ENCODE measurements at regions not wholly inside any gene's neighbourhood (a gene's known extent, or its start where the extent isn't known, plus 50 kb on each side); places are given as distances from the start of the nearest gene placed in this dataset.

DNA sequence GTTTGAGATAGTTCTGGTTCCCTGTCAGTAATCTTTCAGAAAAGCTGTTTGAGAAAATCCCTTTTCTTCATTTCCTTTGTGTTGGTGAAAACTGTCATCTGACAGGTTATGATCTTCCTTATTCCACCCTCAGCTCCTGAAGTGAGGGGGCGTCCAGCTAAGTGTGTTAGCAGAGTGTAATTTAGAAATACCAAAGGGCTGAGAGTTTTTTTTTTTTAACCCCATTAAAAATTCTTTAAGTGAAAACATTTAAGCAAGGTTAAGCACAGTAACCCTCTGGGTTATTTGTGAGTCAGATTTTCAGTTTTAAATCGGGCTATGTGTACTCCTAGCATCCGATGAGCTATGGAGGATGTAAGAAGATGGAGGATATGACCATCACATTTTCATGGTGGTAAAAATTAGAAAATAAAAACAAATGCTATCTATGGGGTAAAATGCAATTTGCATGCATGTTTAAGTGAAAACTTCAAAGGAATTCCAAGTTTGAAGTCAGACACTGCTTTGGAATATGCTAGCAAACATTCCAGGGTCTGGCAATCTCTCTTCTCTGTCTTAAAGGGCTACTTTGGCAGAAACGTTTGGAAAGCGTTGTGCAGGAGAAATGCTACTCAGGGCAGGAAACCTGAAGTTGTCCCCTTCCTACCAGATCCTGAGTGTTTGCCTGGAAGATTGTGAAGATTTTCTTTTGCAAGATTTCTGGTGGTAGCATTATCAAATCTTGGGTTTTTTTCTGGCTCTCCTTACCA lies 197.0 kb upstream of the PRICKLE1 start:
- TF ChIP-seq ZNF747 (tag by site-specific recombination; IDR thresholded peaks at IDR 0.05) (no peak), ZBTB8A (tag by site-specific recombination; IDR thresholded peaks at IDR 0.05) (no peak), ZNF660 (tag by site-specific recombination; IDR thresholded peaks at IDR 0.05) (no peak), ZNF24 (tag by site-specific recombination; IDR thresholded peaks at IDR 0.05) (no peak), ZNF830 (tag by site-specific recombination; IDR thresholded peaks at IDR 0.05; ENCODE audit: low read depth) (no peak), ZNF624 (tag by site-specific recombination; IDR thresholded peaks at IDR 0.05) (no peak)
- TF ChIP-seq, protein P1, sequence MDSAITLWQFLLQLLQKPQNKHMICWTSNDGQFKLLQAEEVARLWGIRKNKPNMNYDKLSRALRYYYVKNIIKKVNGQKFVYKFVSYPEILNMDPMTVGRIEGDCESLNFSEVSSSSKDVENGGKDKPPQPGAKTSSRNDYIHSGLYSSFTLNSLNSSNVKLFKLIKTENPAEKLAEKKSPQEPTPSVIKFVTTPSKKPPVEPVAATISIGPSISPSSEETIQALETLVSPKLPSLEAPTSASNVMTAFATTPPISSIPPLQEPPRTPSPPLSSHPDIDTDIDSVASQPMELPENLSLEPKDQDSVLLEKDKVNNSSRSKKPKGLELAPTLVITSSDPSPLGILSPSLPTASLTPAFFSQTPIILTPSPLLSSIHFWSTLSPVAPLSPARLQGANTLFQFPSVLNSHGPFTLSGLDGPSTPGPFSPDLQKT (IDR thresholded peaks at IDR 0.05; ENCODE audit: borderline replicate concordance, low read depth, low read length), result no peak
- TF ChIP-seq, protein P2, sequence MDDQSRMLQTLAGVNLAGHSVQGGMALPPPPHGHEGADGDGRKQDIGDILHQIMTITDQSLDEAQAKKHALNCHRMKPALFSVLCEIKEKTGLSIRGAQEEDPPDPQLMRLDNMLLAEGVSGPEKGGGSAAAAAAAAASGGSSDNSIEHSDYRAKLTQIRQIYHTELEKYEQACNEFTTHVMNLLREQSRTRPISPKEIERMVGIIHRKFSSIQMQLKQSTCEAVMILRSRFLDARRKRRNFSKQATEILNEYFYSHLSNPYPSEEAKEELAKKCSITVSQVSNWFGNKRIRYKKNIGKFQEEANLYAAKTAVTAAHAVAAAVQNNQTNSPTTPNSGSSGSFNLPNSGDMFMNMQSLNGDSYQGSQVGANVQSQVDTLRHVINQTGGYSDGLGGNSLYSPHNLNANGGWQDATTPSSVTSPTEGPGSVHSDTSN (CRISPR knock-in tag; IDR thresholded peaks at IDR 0.05), result no peak
- TF ChIP-seq, protein P3, sequence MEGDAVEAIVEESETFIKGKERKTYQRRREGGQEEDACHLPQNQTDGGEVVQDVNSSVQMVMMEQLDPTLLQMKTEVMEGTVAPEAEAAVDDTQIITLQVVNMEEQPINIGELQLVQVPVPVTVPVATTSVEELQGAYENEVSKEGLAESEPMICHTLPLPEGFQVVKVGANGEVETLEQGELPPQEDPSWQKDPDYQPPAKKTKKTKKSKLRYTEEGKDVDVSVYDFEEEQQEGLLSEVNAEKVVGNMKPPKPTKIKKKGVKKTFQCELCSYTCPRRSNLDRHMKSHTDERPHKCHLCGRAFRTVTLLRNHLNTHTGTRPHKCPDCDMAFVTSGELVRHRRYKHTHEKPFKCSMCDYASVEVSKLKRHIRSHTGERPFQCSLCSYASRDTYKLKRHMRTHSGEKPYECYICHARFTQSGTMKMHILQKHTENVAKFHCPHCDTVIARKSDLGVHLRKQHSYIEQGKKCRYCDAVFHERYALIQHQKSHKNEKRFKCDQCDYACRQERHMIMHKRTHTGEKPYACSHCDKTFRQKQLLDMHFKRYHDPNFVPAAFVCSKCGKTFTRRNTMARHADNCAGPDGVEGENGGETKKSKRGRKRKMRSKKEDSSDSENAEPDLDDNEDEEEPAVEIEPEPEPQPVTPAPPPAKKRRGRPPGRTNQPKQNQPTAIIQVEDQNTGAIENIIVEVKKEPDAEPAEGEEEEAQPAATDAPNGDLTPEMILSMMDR (tag by site-specific recombination; IDR thresholded peaks at IDR 0.05), result no peak
- TF ChIP-seq, protein P4, sequence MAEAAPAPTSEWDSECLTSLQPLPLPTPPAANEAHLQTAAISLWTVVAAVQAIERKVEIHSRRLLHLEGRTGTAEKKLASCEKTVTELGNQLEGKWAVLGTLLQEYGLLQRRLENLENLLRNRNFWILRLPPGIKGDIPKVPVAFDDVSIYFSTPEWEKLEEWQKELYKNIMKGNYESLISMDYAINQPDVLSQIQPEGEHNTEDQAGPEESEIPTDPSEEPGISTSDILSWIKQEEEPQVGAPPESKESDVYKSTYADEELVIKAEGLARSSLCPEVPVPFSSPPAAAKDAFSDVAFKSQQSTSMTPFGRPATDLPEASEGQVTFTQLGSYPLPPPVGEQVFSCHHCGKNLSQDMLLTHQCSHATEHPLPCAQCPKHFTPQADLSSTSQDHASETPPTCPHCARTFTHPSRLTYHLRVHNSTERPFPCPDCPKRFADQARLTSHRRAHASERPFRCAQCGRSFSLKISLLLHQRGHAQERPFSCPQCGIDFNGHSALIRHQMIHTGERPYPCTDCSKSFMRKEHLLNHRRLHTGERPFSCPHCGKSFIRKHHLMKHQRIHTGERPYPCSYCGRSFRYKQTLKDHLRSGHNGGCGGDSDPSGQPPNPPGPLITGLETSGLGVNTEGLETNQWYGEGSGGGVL (tag by site-specific recombination; IDR thresholded peaks at IDR 0.05), result no peak
- TF ChIP-seq, protein P5, sequence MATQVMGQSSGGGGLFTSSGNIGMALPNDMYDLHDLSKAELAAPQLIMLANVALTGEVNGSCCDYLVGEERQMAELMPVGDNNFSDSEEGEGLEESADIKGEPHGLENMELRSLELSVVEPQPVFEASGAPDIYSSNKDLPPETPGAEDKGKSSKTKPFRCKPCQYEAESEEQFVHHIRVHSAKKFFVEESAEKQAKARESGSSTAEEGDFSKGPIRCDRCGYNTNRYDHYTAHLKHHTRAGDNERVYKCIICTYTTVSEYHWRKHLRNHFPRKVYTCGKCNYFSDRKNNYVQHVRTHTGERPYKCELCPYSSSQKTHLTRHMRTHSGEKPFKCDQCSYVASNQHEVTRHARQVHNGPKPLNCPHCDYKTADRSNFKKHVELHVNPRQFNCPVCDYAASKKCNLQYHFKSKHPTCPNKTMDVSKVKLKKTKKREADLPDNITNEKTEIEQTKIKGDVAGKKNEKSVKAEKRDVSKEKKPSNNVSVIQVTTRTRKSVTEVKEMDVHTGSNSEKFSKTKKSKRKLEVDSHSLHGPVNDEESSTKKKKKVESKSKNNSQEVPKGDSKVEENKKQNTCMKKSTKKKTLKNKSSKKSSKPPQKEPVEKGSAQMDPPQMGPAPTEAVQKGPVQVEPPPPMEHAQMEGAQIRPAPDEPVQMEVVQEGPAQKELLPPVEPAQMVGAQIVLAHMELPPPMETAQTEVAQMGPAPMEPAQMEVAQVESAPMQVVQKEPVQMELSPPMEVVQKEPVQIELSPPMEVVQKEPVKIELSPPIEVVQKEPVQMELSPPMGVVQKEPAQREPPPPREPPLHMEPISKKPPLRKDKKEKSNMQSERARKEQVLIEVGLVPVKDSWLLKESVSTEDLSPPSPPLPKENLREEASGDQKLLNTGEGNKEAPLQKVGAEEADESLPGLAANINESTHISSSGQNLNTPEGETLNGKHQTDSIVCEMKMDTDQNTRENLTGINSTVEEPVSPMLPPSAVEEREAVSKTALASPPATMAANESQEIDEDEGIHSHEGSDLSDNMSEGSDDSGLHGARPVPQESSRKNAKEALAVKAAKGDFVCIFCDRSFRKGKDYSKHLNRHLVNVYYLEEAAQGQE (tag by site-specific recombination; IDR thresholded peaks at IDR 0.05), result no peak
